ENCODE measurements at regions not wholly inside any gene's neighbourhood (a gene's known extent, or its start where the extent isn't known, plus 50 kb on each side); places are given as distances from the start of the nearest gene placed in this dataset.

GRCh38 chr4:8776366-8776765, 95.3 kb downstream of the HMX1 start:
- no TSS peak for BruUV-seq (replicated peaks)
- H3K27ac ChIP-seq (ENCODE audit: low read length), result no peak overlapping the region
- no peaks in the 10 kb centered on the region for H3K36me3 ChIP-seq (ENCODE audit: control insufficient read depth, insufficient read depth, low read length)
- H3K9me3 ChIP-seq (ENCODE audit: control insufficient read depth, insufficient read depth, low read depth, low read length), result no peaks in the 10 kb centered on the region
- TF ChIP-seq POLR2AphosphoS5 (IDR thresholded peaks at IDR 0.05; ENCODE audit: low read depth, low read length), result no peak
- no peak for TF ChIP-seq TCF7L2 (IDR thresholded peaks at IDR 0.05; ENCODE audit: low read depth, low read length)
- TF ChIP-seq REST (IDR thresholded peaks at IDR 0.05; ENCODE audit: insufficient read depth in 1 of 2, low read depth in 2 of 2, low read length in 1 of 2), result no peak
- no peak for TF ChIP-seq CTCF (IDR thresholded peaks at IDR 0.05)
- no peak for TF ChIP-seq SIN3A (IDR thresholded peaks at IDR 0.05; ENCODE audit: borderline replicate concordance, insufficient read depth, low read depth, low read length)
- ChIA-PET POLR2A (no interaction called here), CTCF (no interaction called here)
- H3K4me3 ChIP-seq (ENCODE audit: low read depth in 2 of 2, low read length in 2 of 2), result no peak overlapping the region
- H3K4me1 ChIP-seq (ENCODE audit: control insufficient read depth, insufficient read depth, low read length), result no peaks in the 10 kb centered on the region
- no peak for ATAC-seq
- intact Hi-C loops (cut with micrococcal nuclease; ENCODE audit: unreplicated experiment), result no loop called here
- no peak for DNase-seq (ENCODE audit: low read depth, low spot score)
- in situ Hi-C loops (cut with HindIII; ENCODE audit: low pct_unique_long_range_greater_than_20kb, low sequenced_read_pairs), result no loop called here
- no peaks in the 10 kb centered on the region for H3K27me3 ChIP-seq (ENCODE audit: control insufficient read depth, insufficient read depth, low read length)

GRCh38 chr4:8775751-8776355, 95.8 kb downstream of the HMX1 start:
- no peaks in the 10 kb centered on the region for H3K9me3 ChIP-seq (ENCODE audit: control insufficient read depth, insufficient read depth, low read depth, low read length)
- TF ChIP-seq POLR2AphosphoS5 (IDR thresholded peaks at IDR 0.05; ENCODE audit: low read depth, low read length) (no peak), CTCF (IDR thresholded peaks at IDR 0.05) (no peak), REST (IDR thresholded peaks at IDR 0.05; ENCODE audit: insufficient read depth in 1 of 2, low read depth in 2 of 2, low read length in 1 of 2) (no peak), SIN3A (IDR thresholded peaks at IDR 0.05; ENCODE audit: borderline replicate concordance, insufficient read depth, low read depth, low read length) (no peak), TCF7L2 (IDR thresholded peaks at IDR 0.05; ENCODE audit: low read depth, low read length) (no peak)
- DNase-seq (ENCODE audit: low read depth, low spot score) (no peak), ATAC-seq (no peak)
- intact Hi-C loops (cut with micrococcal nuclease; ENCODE audit: unreplicated experiment), result no loop called here
- ChIA-PET CTCF (no interaction called here), POLR2A (interaction anchor here (0.7 kb wide), 1 partner anchor 41 kb away, joined by 8 read pairs; no protein-coding TSS in a partner anchor)
- H3K4me1 ChIP-seq (ENCODE audit: control insufficient read depth, insufficient read depth, low read length), result no peaks in the 10 kb centered on the region
- no peak overlapping the region for H3K4me3 ChIP-seq (ENCODE audit: low read depth in 2 of 2, low read length in 2 of 2)
- in situ Hi-C loops (cut with HindIII; ENCODE audit: low pct_unique_long_range_greater_than_20kb, low sequenced_read_pairs), result no loop called here
- BruUV-seq (replicated peaks), result no TSS peak
- no peak overlapping the region for H3K27ac ChIP-seq (ENCODE audit: low read length)
- H3K27me3 ChIP-seq (ENCODE audit: control insufficient read depth, insufficient read depth, low read length), result no peaks in the 10 kb centered on the region
- no peaks in the 10 kb centered on the region for H3K36me3 ChIP-seq (ENCODE audit: control insufficient read depth, insufficient read depth, low read length)
